AG04450 (cell line): ENCODE measurements at regions not wholly inside any gene's neighbourhood (a gene's known extent, or its start where the extent isn't known, plus 50 kb on each side); places are given as distances from the start of the nearest gene placed in this dataset.

ENCODE experiments used
- CTCF ChIA-PET: fragments of 300-600, 350-600 bp; formaldehyde crosslinking; extraction: SDS; loops from one replicate; lab custom pipeline; 2022; ENCODE audit warnings: antibody characterized with exemption, inconsistent platforms; lab: Charles Lee
- POLR2A ChIA-PET: fragments of 350-600 bp; formaldehyde crosslinking; extraction: SDS; loops from one replicate; lab custom pipeline; 2021; ENCODE audit warnings: antibody characterized with exemption, inconsistent platforms; lab: Yijun Ruan, JAX
- DNase-seq: peaks from one replicate; pipeline ENCODE4 v3.0.0-alpha.2; 2011; ENCODE audit warnings: low read depth, low spot score
- H3K27ac ChIP-seq: one replicate; pipeline ENCODE4 v1.5.1; 2012; ENCODE audit warnings: low read depth, low read length, control low read depth
- H3K27me3 ChIP-seq: one replicate; pipeline ENCODE4 v1.6.0; 2012; ENCODE audit warnings: low read length; ENCODE audit not compliant: control insufficient read depth, insufficient read depth
- H3K4me3 ChIP-seq: 2 replicates; pipeline ENCODE4 v1.5.1; 2011; ENCODE audit warnings: mild to moderate bottlenecking, low read depth, low read length, control low read depth
- H3K9me3 ChIP-seq: 2 replicates; pipeline ENCODE4 v1.5.1; 2012; ENCODE audit warnings: low read length; ENCODE audit not compliant: control insufficient read depth, insufficient read depth
- CTCF ChIP-seq: IDR thresholded peaks from 2 replicates; pipeline ENCODE4 v1.5.1; 2011; ENCODE audit warnings: low read depth, low read length, control low read depth, inconsistent platforms

DNA sequence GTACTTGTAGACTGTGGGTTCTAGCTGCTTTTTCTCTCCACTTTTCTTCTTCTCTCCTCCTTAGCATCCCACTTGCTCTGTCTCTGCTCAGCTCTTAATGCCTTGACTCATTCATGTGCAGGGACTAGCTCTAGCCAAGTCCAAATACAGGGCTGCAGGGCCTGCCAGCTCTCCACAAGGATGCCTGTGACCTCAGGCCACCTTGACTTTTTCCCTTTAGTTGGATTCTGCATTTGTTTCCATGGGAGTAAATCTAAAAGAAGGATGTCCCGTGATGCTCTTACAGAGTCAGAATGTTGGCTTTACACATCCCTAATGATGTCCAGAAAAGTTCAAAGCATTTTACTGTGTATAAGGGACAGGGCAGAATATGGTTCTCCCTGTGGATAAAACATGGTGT is 101.8 kb upstream of the PREP start:
- ChIA-PET POLR2A (no interaction called here), CTCF (interaction anchor here (0.6 kb wide), 1 partner anchor 627 kb away, joined by 5 read pairs; no protein-coding TSS in a partner anchor)
- H3K27ac ChIP-seq = no peak overlapping the region
- DNase-seq = no peak
- H3K27me3 ChIP-seq = no peaks in the 10 kb centered on the region
- no peak overlapping the region for H3K4me3 ChIP-seq
- TF ChIP-seq CTCF = no peak
- H3K9me3 ChIP-seq = no peaks in the 10 kb centered on the region

DNA sequence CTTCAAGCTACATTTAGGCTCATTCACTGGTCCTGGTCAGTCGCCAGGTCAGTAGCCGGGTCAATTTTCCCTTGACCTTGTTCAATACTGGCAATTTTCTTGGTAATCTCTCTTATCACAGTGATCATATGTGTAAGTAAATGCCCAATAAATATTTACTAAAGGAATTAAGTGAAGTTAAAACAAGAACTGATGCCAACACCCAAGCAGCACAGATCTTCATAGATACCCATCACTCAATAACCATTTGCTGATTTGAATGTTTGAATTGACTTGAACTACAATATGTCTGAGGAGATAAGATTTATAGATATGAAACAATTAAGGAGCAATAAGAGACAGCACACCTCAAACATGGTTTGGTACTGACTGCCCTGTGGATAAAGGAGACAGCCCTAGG is 100.8 kb upstream of the PREP start:
- no peak for TF ChIP-seq CTCF
- H3K9me3 ChIP-seq = no peaks in the 10 kb centered on the region
- H3K4me3 ChIP-seq = no peak overlapping the region
- ChIA-PET CTCF (interaction anchor here (2.0 kb wide), 1 partner anchor 720 kb away, joined by 7 read pairs; no protein-coding TSS in a partner anchor), POLR2A (no interaction called here)
- DNase-seq = no peak
- no peaks in the 10 kb centered on the region for H3K27me3 ChIP-seq
- no peak overlapping the region for H3K27ac ChIP-seq

- Histone ChIP-seq H3K9me3 (no peaks in the 10 kb centered on the region), H3K27me3 (no peaks in the 10 kb centered on the region), H3K27ac (no peak overlapping the region), H3K4me3 (no peak overlapping the region)
- no peak for TF ChIP-seq CTCF
- CTCF ChIA-PET = interaction anchor here (2.0 kb wide), 1 partner anchor 722 kb away, joined by 7 read pairs; no protein-coding TSS in a partner anchor
- DNase-seq = no peak
- POLR2A ChIA-PET = no interaction called here
Observed at GRCh38 chr6:105501826-105502344, 99.0 kb upstream of the PREP start.

DNA sequence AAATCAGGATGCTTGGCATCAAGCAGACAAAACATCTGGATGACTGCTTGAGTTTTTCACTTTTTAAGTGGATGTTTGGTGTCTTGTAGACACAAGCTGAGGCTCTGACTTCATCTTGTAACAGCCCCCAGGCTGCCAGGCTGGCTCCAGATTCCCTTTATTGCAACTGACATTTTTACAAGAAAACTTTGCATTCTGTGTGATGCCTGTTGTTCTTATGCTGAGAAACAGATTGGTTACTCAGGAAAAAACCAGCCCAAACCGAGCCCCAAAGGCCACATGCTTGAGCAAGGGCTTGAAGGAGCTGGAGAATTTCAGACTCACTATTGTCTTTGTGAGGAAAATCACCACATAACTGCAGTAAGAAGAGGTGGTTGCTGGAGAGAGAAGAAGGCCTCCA is 98.4 kb upstream of the PREP start:
- Histone ChIP-seq H3K27me3 (no peaks in the 10 kb centered on the region), H3K4me3 (no peak overlapping the region), H3K9me3 (no peaks in the 10 kb centered on the region), H3K27ac (no peak overlapping the region)
- ChIA-PET POLR2A (no interaction called here), CTCF (no interaction called here)
- no peak for DNase-seq
- no peak for TF ChIP-seq CTCF

DNA sequence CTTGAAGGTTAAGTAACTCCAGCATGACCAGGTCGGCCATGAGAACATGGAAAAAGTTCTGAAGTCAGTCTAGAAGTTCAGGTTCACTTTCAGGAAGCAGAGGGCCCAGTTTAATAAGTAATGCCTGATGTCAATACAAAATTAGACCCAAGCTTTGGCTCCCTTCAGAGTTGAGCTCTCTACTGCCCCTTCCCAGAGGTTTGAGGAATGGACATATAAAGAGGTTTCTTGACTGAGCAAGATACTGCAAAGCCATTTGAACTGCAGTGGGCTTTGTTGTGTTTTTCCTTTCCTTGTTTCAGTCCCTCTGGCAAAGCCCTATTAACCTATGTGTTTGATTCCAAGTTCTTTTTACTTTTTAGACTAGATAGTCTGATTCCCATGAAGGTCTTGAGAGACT is 97.8 kb upstream of the PREP start:
- no peak for DNase-seq
- CTCF ChIA-PET = no interaction called here
- no peaks in the 10 kb centered on the region for H3K9me3 ChIP-seq
- H3K27me3 ChIP-seq = no peaks in the 10 kb centered on the region
- H3K4me3 ChIP-seq = no peak overlapping the region
- no peak for TF ChIP-seq CTCF
- no peak overlapping the region for H3K27ac ChIP-seq
- POLR2A ChIA-PET = no interaction called here
